Breast epithelium (tissue), 4 donors: ENCODE measurements at regions not wholly inside any gene's neighbourhood (a gene's known extent, or its start where the extent isn't known, plus 50 kb on each side); places are given as distances from the start of the nearest gene placed in this dataset.

Source experiments
- DNase-seq, 2 donors: peaks; one replicate each; pipeline ENCODE4 v3.0.0-alpha.2; 2019; ENCODE audit warnings: low spot score in 2 of 2
- H3K27ac ChIP-seq, 2 donors: fragments of 200-600 bp; sonication (generic) in 1 of 2; one replicate each; pipeline ENCODE4 v1.5.1; 2016 to 2019; ENCODE audit warnings: mild to moderate bottlenecking in 1 of 2
- H3K27me3 ChIP-seq, 2 donors: fragments of 200-600 bp; sonication (generic) in 1 of 2; one replicate each; pipeline versions ENCODE4 v1.5.1 to v1.6.0; 2017 to 2019; ENCODE audit warnings: control low read depth in 1 of 2, mild to moderate bottlenecking in 1 of 2
- H3K36me3 ChIP-seq: fragments of 200-600 bp; one replicate; pipeline ENCODE4 v1.5.1; 2019
- H3K4me1 ChIP-seq, 2 donors: fragments of 200-600 bp; sonication (generic); one replicate each; pipeline ENCODE4 v1.5.1; 2016 to 2019; ENCODE audit warnings: control low read depth in 1 of 2
- H3K4me3 ChIP-seq, 3 donors: fragments of 200-600 bp; sonication (generic); 1 replicate in 2 of 3; 2 replicates in 1 of 3; pipeline ENCODE4 v1.5.1; 2016 to 2019; ENCODE audit warnings: mild to moderate bottlenecking in 3 of 3, moderate library complexity in 2 of 3
- H3K9me3 ChIP-seq, 2 donors: fragments of 200-600 bp; sonication (generic) in 1 of 2; one replicate each; pipeline ENCODE4 v1.5.1; 2016 to 2019; ENCODE audit warnings: control low read depth in 1 of 2
- POLR2A ChIP-seq: fragments of 450-650 bp; IDR thresholded peaks from one replicate; pipeline ENCODE4 v1.6.1; 2016; ENCODE audit warnings: antibody characterized with exemption, mild to moderate bottlenecking, moderate library complexity
- POLR2AphosphoS5 ChIP-seq, 3 donors: sonication (generic); formaldehyde crosslinking; IDR thresholded peaks; one replicate each; pipeline ENCODE4 v1.6.1; 2017; ENCODE audit warnings: antibody characterized with exemption in 3 of 3
- intact Hi-C: fragments of 100-400 bp; cut with DNase I; formaldehyde crosslinking; loops from one replicate; pipeline ENCODE4 v1.15.1; 2023; ENCODE audit warnings: low total_unique reads
- TF ChIP-seq, protein P1 (sequence below), 3 donors: fragments of 450-650 bp; IDR thresholded peaks; one replicate each; pipeline ENCODE4 v1.5.1; 2016 to 2017; ENCODE audit warnings: antibody characterized with exemption in 3 of 3, mild to moderate bottlenecking in 3 of 3, moderate library complexity in 3 of 3

GRCh38 chr6:27081931-27082330, 165.6 kb upstream of the PRSS16 start:
- intact Hi-C loops: no loop called here
- TF ChIP-seq, protein P1, sequence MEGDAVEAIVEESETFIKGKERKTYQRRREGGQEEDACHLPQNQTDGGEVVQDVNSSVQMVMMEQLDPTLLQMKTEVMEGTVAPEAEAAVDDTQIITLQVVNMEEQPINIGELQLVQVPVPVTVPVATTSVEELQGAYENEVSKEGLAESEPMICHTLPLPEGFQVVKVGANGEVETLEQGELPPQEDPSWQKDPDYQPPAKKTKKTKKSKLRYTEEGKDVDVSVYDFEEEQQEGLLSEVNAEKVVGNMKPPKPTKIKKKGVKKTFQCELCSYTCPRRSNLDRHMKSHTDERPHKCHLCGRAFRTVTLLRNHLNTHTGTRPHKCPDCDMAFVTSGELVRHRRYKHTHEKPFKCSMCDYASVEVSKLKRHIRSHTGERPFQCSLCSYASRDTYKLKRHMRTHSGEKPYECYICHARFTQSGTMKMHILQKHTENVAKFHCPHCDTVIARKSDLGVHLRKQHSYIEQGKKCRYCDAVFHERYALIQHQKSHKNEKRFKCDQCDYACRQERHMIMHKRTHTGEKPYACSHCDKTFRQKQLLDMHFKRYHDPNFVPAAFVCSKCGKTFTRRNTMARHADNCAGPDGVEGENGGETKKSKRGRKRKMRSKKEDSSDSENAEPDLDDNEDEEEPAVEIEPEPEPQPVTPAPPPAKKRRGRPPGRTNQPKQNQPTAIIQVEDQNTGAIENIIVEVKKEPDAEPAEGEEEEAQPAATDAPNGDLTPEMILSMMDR (IDR thresholded peaks at IDR 0.05): no peak
- TF ChIP-seq POLR2AphosphoS5 (IDR thresholded peaks at IDR 0.05): no peak
- no peak for TF ChIP-seq POLR2A
- H3K27me3 ChIP-seq: peaks cover 0 to 3% of the 10 kb centered on the region in 2 donors

DNA sequence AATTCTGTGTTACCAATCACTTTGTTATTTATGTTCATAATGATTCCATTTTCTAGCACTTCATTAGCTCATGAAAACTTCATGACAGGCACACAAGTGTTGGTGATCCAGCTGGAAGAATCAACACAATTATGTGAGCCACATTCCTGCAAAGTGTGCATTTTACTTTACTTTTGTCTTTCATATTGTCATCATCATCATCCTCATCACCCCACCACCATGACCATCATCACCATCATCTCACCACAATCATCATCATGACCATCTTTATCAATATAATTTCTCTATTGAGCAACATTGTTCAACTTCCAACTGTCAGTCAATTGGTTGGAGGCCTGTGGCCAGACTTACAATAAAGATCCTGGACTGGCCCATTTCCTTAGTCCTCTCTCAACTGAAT, 159.4 kb upstream of the PRSS16 start:
- Histone ChIP-seq H3K4me3 (no peak overlapping the region), H3K9me3 (no peaks in the 10 kb centered on the region), H3K27me3 (peaks cover 0 to 23% of the 10 kb centered on the region in 2 donors), H3K4me1 (no peaks in the 10 kb centered on the region), H3K36me3 (no peaks in the 10 kb centered on the region), H3K27ac (no peak overlapping the region)
- TF ChIP-seq POLR2A (no peak), POLR2AphosphoS5 (IDR thresholded peaks at IDR 0.05) (no peak)
- TF ChIP-seq, protein P1 (IDR thresholded peaks at IDR 0.05): no peak
- DNase-seq: no peak
- intact Hi-C loops: no loop called here

More at GRCh38 chr6:27081931-27082330, 165.6 kb upstream of the PRSS16 start:
- H3K4me1 ChIP-seq: no peaks in the 10 kb centered on the region
- no peak overlapping the region for H3K27ac ChIP-seq
- H3K36me3 ChIP-seq: no peaks in the 10 kb centered on the region
- DNase-seq: no peak
- no peaks in the 10 kb centered on the region for H3K9me3 ChIP-seq
- no peak overlapping the region for H3K4me3 ChIP-seq

- no peaks in the 10 kb centered on the region for H3K4me1 ChIP-seq
- DNase-seq: no peak
- intact Hi-C loops: no loop called here
- H3K36me3 ChIP-seq: no peaks in the 10 kb centered on the region
- H3K9me3 ChIP-seq: no peaks in the 10 kb centered on the region
- no peak overlapping the region for H3K27ac ChIP-seq
- H3K27me3 ChIP-seq: peaks cover 0 to 41% of the 10 kb centered on the region in 2 donors
- TF ChIP-seq POLR2A (no peak), POLR2AphosphoS5 (IDR thresholded peaks at IDR 0.05) (no peak)
- TF ChIP-seq, protein P1 (IDR thresholded peaks at IDR 0.05): no peak
- peak overlapping the region in 2 of 3 donors; percentile 12 to 41 for H3K4me3 ChIP-seq
Observed at GRCh38 chr6:27091661-27092315, 155.7 kb upstream of the PRSS16 start.

- H3K4me3 ChIP-seq: peak overlapping the region in 1 of 3 donors; percentile 41
- no peak for TF ChIP-seq POLR2AphosphoS5 (IDR thresholded peaks at IDR 0.05)
- TF ChIP-seq POLR2A: no peak
- TF ChIP-seq, protein P1 (IDR thresholded peaks at IDR 0.05): no peak
- H3K36me3 ChIP-seq: no peaks in the 10 kb centered on the region
- intact Hi-C loops: no loop called here
- no peaks in the 10 kb centered on the region for H3K9me3 ChIP-seq
- DNase-seq: no peak
- H3K4me1 ChIP-seq: no peaks in the 10 kb centered on the region
- no peak overlapping the region for H3K27ac ChIP-seq
- H3K27me3 ChIP-seq: peaks cover 0 to 45% of the 10 kb centered on the region in 2 donors
Observed at GRCh38 chr6:27092316-27092692, 155.2 kb upstream of the PRSS16 start.

GRCh38 chr6:27095914-27096313, 151.6 kb upstream of the PRSS16 start:
- Histone ChIP-seq H3K36me3 (no peaks in the 10 kb centered on the region), H3K9me3 (no peaks in the 10 kb centered on the region), H3K4me1 (no peaks in the 10 kb centered on the region), H3K27me3 (peaks cover 0 to 35% of the 10 kb centered on the region in 2 donors), H3K4me3 (no peak overlapping the region), H3K27ac (no peak overlapping the region)
- intact Hi-C loops: no loop called here
- TF ChIP-seq, protein P1 (IDR thresholded peaks at IDR 0.05): no peak
- TF ChIP-seq POLR2A (no peak), POLR2AphosphoS5 (IDR thresholded peaks at IDR 0.05) (no peak)
- no peak for DNase-seq
